Renal pelvis (tissue), 1 donor: ENCODE measurements at regions not wholly inside any gene's neighbourhood (a gene's known extent, or its start where the extent isn't known, plus 50 kb on each side); places are given as distances from the start of the nearest gene placed in this dataset.
"Not testable (repeated sequence)": the region's sequence is repeated elsewhere in the genome, so short reads cannot be mapped to it uniquely, and the experiment has no call there.

Source experiments
- DNase-seq: peaks from one replicate; pipeline ENCODE4 v3.0.0-alpha.2; 2013

GRCh38 chr22:48418831-48419230 lies 1408.8 kb downstream of the BRD1 start:
- DNase-seq, result no peak

GRCh38 chr22:48417225-48418070 lies 1410.2 kb downstream of the BRD1 start:
- DNase-seq, result no peak

GRCh38 chr22:48416396-48417224 lies 1411.1 kb downstream of the BRD1 start:
- no peak for DNase-seq

DNA sequence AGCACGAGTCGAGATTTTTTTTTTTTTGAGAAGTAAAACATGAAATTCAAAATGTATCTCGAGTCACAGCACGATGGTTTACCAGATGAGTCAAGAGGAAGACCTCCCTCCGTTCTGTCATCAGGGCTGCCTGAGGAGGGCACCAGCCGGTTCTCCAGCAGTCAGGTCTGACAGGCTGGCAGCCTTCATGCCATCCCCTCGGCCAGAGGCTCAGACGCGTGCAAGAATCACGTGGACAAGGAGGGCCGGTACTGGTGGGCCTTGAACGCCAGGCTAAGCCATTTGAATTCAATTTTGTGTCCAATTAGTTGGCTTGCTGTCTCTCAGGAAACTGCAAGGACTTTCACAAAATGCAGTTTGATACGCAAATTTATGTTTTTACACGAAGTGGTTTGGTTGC lies 1412.2 kb downstream of the BRD1 start:
- no peak for DNase-seq

DNA sequence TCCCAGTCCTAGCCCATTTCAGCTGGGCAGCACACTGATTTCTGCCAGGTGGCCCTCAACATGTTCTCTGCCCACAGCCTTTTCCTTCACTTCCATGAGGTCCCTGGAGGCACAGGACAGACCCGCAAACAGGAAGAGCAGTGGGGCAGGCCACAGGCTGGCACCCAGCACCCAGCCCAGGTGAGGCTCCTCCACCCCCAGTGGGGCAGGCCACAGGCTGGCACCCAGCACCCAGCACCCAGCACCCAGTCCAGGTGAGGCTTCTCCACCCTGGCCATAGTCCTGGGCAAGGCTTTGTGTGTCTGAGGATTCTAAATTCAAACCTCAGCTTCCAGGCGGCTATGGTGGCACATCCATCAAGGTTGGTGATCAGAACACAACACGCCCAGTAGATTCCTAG lies 1413.0 kb downstream of the BRD1 start:
- no peak for DNase-seq

DNA sequence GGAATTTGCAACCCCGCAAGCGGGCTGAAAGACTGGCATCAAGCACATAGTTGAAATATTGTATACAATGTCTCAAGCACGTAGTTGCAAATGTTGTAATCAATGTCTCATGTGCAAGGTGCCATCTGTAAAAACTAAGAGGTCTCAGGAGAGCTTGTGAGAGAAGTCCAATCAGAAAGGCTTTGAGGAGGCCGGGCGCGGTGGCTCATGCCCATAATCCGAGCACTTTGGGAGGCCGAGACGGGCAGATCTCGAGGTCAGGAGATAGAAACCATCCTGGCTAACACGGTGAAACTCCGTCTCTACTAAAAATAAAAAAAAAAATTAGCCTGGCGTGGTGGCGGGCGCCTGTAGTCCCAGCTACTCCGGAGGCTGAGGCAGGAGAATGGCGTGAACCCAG lies 1414.7 kb downstream of the BRD1 start:
- DNase-seq, result not testable (repeated sequence)

- no peak for DNase-seq
Measured at GRCh38 chr22:48410536-48410935, 1417.1 kb downstream of the BRD1 start.

- DNase-seq, result no peak
Measured at GRCh38 chr22:48407256-48407955, 1420.3 kb downstream of the BRD1 start.

DNA sequence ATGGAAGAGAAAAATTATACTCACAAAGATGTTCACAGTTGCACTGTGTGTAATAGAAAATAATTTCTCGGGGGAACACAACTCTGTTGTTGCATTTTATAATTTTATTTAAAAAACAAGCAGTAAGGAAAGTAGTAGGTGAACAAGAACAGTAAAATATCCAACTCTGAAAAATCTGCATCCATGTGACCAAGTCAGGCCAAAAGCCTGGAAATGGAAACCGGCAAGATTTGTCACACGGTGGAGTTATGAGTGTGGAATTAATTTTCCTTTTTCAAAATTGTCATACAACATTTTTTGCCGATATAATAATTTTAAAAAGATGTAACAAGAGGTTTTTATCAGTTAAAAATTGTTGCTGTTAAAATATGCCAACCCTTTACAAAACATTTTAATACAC lies 1421.5 kb downstream of the BRD1 start:
- DNase-seq, result no peak

GRCh38 chr22:48405741-48406140 lies 1421.9 kb downstream of the BRD1 start:
- no peak for DNase-seq

DNA sequence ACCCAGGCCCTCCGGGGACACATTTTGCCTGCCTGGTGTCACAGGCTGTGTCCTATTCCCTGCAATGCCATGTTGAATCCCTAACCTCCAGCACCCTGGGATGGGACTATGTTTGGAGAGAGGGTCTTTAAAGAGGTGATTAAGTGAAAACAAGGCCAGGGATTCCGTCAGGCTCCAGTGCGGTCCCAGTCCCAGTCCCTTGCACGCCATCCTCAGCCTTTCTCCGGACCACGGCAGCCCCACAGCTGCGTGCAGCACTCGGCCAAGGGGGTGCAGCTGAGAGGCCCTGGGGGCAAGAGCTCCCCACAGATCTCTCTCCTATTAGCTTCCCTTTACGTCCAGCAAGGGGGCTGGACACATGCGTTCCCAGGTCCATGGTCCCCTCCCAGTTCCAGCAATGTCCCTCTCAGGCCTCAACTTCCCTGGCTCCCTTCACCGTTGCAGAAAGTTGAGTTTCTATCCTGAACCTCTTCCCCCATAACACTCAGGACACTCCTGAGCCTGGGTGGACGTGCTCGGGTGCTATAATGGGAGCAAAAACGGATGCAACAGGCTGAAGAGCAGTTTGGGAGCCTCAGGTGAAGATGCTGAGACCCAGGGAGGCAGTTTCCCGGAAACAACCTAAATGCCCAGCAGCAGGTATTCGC lies 1422.7 kb downstream of the BRD1 start:
- no peak for DNase-seq

DNA sequence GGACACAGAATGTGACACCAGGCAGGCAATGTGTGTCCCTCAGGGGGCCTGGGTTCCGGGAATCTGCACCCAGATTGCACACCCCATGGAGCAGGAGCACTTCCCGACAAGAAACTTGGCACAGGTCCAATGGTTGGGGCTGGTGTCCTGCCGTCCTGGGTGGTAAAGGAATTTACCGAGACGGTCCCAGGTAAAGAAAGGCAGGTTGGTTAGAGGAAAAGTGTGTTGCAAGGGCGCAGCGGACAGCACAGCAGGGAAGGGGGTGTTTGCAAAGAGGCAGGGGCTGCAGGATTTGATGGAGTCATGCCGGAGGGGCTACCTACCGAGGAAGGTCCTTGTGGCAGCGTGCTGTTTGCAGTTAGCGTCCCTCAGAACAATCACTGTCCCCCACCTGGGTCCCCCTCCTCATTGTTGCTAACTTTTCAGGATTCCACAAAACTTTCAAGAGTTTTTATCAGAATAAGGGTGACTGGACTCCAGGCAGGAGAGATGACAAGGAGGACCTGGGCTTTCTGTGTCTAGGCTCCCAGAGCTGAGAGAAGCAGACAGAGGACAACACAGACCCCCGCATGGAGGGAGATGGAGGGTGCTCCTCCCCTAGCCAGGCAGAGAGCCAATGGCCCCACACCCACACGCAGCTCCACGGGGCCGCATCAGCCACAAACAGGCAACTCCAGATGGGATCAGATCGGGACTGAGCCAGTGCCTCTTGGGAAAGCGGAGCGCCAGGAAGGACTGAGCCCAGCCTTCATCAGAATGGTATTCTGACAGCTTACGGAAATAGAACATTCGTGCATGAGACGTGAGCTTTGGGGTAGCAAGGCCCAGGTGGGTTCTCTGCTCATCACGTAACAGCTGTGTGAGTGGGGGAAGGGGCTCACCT lies 1423.9 kb downstream of the BRD1 start:
- no peak for DNase-seq

DNA sequence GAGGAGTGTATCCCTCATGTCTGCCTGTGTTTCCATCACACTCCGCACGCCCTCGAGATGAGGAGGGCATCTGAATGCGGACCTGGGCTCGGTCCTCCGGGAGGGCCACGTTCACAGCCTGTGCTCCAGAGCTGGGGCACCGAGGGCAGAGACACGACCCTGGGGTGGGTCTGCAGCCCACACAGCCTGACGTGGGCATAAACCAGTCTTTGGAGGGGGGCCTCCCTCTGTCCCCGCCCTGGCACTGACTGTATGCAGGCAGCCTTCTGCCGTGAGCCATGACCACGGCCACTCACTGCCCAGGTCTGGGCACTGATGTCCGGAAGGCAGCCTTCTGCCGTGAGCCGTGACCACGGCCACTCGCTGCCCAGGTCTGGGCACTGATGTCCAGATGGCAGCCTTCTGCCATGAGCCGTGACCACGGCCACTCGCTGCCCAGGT lies 1425.1 kb downstream of the BRD1 start:
- DNase-seq, result no peak

- DNase-seq, result not testable (repeated sequence)
Measured at GRCh38 chr22:48401523-48401922, 1426.2 kb downstream of the BRD1 start.

GRCh38 chr22:48398181-48398905 lies 1429.3 kb downstream of the BRD1 start:
- DNase-seq, result no peak

DNA sequence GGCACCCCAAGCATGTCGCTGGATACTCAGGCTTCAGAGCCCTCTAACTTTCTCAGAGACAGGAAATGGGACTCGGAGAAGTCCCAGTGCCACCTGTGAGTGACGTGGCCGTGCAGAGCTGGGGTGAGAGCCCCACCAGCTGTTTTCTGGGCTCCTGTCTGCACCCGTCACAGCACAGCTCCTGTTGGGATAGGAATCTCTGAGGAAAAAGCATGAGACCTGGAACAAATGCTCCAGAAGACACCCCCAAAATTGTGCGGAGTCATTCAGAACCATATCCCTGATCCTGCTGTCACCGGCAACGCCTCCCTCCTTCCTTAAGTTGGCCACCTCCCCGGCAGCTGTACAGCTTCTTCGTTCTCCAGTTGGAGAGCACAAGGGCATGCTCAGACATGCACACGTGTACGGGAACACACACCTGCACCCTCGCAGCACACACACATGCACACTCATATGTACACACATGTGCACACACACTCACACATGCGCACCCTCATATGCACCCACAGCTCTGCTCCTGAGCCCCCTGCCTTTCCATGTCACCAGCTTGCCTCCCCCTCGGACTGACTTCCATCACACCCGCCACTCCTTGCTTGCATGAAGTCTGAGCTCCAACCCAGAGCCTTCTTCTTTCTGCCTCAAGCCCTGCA lies 1430.0 kb downstream of the BRD1 start:
- DNase-seq, result no peak

GRCh38 chr22:48396785-48397530 lies 1430.7 kb downstream of the BRD1 start:
- no peak for DNase-seq

DNA sequence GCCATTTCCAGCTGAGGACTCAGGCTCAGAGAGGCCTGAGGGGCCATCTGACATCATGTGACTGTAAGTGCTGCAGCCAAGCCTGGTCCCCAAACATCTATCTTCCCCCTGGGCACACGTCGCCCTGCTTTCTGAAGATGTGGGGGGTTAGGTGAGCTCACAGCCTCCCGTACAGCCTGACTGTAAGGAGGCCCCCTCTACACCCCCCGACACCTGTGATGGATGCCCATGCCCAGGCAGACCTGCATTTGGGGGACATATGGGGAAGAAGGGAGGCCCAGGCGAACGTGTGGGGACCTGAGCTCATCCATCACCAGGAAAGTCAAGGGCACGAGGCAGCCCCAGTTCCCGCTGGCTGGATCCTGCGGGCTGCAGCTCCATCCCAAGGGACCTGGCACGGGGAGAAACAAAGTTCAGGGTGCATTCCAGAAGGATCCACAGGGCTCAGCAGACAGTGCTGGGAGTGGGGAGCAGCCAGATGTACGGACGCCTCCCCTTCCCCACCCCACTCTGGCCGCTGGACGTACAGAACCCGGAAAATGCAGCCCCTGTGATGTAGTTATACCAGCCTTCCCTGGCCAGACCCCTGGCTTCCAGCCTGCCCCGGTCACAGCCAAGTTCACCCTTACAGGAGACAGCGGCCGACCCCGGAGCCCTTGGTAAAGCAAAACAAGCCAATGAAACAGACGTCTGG lies 1431.4 kb downstream of the BRD1 start:
- no peak for DNase-seq
